SU-DHL-6 (cell line): ENCODE measurements at regions not wholly inside any gene's neighbourhood (a gene's known extent, or its start where the extent isn't known, plus 50 kb on each side); places are given as distances from the start of the nearest gene placed in this dataset.

Source experiments
- EZH2phosphoT487 ChIP-seq: fragments of 200-600 bp; sonication (generic), shearing (Covaris generic); conservative IDR thresholded peaks from 2 replicates; pipeline ENCODE4 v1.6.1; 2018; ENCODE audit warnings: mild to moderate bottlenecking, antibody characterized with exemption, low read length, moderate library complexity, mixed read lengths
- TF ChIP-seq, protein P1 (sequence below): fragments of 200-600 bp; sonication (generic); IDR thresholded peaks from one replicate; pipeline ENCODE4 v1.5.1; 2017; ENCODE audit warnings: antibody characterized with exemption, mild to moderate bottlenecking, low read length, moderate library complexity; ENCODE audit not compliant: insufficient read depth, poor library complexity, severe bottlenecking

GRCh38 chr14:43183916-43184315, 1323.2 kb downstream of the FSCB start:
- TF ChIP-seq EZH2phosphoT487 = no peak
- TF ChIP-seq, protein P1, sequence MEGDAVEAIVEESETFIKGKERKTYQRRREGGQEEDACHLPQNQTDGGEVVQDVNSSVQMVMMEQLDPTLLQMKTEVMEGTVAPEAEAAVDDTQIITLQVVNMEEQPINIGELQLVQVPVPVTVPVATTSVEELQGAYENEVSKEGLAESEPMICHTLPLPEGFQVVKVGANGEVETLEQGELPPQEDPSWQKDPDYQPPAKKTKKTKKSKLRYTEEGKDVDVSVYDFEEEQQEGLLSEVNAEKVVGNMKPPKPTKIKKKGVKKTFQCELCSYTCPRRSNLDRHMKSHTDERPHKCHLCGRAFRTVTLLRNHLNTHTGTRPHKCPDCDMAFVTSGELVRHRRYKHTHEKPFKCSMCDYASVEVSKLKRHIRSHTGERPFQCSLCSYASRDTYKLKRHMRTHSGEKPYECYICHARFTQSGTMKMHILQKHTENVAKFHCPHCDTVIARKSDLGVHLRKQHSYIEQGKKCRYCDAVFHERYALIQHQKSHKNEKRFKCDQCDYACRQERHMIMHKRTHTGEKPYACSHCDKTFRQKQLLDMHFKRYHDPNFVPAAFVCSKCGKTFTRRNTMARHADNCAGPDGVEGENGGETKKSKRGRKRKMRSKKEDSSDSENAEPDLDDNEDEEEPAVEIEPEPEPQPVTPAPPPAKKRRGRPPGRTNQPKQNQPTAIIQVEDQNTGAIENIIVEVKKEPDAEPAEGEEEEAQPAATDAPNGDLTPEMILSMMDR = no peak
